ENCODE measurements at regions not wholly inside any gene's neighbourhood (a gene's known extent, or its start where the extent isn't known, plus 50 kb on each side); places are given as distances from the start of the nearest gene placed in this dataset.
"Not testable (repeated sequence)": the region's sequence is repeated elsewhere in the genome, so short reads cannot be mapped to it uniquely, and the experiment has no call there.

- DNase-seq: no peak
Observed at GRCh38 chr16:85279402-85279801, 167.1 kb upstream of the CIBAR2 start.

GRCh38 chr16:85279825-85280545 is 167.7 kb upstream of the CIBAR2 start:
- DNase-seq: no peak

GRCh38 chr16:85281181-85281580 is 168.9 kb upstream of the CIBAR2 start:
- DNase-seq: no peak

- DNase-seq: no peak
Observed at GRCh38 chr16:85282842-85283241, 170.6 kb upstream of the CIBAR2 start.

GRCh38 chr16:85283305-85284050 is 171.2 kb upstream of the CIBAR2 start:
- no peak for DNase-seq

GRCh38 chr16:85284141-85284817 is 172.0 kb upstream of the CIBAR2 start:
- DNase-seq: no peak

- no peak for DNase-seq
Observed at GRCh38 chr16:85285681-85286065, 173.4 kb upstream of the CIBAR2 start.

- no peak for DNase-seq
Observed at GRCh38 chr16:85286066-85286831, 174.0 kb upstream of the CIBAR2 start.

- no peak for DNase-seq
Observed at GRCh38 chr16:85286951-85287814, 174.9 kb upstream of the CIBAR2 start.

- DNase-seq: not testable (repeated sequence)
Observed at GRCh38 chr16:85287815-85288109, 175.5 kb upstream of the CIBAR2 start.

GRCh38 chr16:85288341-85288868 is 176.1 kb upstream of the CIBAR2 start:
- no peak for DNase-seq

- no peak for DNase-seq
Observed at GRCh38 chr16:85288869-85289660, 176.8 kb upstream of the CIBAR2 start.

GRCh38 chr16:85289760-85290625 is 177.7 kb upstream of the CIBAR2 start:
- no peak for DNase-seq

- no peak for DNase-seq
Observed at GRCh38 chr16:85290626-85291301, 178.5 kb upstream of the CIBAR2 start.

GRCh38 chr16:85291302-85292148 is 179.3 kb upstream of the CIBAR2 start:
- no peak for DNase-seq

GRCh38 chr16:85293458-85293857 is 181.2 kb upstream of the CIBAR2 start:
- no peak for DNase-seq

GRCh38 chr16:85293904-85294642 is 181.8 kb upstream of the CIBAR2 start:
- DNase-seq: no peak
